ENCODE measurements at regions not wholly inside any gene's neighbourhood (a gene's known extent, or its start where the extent isn't known, plus 50 kb on each side); places are given as distances from the start of the nearest gene placed in this dataset.

GRCh38 chr7:156160811-156161210, 348.5 kb upstream of the SHH start (continued):
- TF ChIP-seq SNAPC4 (CRISPR knock-in tag; IDR thresholded peaks at IDR 0.05) (no peak), KLF12 (CRISPR knock-in tag; IDR thresholded peaks at IDR 0.05; ENCODE audit: borderline replicate concordance) (no peak), ZNF292 (CRISPR knock-in tag; IDR thresholded peaks at IDR 0.05; ENCODE audit: borderline replicate concordance, low read depth) (no peak), NCOA1 (CRISPR knock-in tag; IDR thresholded peaks at IDR 0.05) (no peak)

- FAIRE-seq (no peak), ATAC-seq (no peak), DNase-seq (ENCODE audit: low spot score) (no peak)
- Histone ChIP-seq H3K9me3 (ENCODE audit: low read length) (no peaks in the 10 kb centered on the region), H3K36me3 (replicated peaks in 1 of 2; ENCODE audit: control insufficient read depth in 1 of 2, insufficient read depth in 2 of 2, low read length in 2 of 2) (no peaks in the 10 kb centered on the region), H2AFZ (ENCODE audit: low read length) (no peak overlapping the region), H3K79me2 (ENCODE audit: insufficient read depth, low read length) (no peaks in the 10 kb centered on the region), H3K4me3 (replicated peaks in 1 of 3; ENCODE audit: insufficient read depth in 1 of 3, low read depth in 2 of 3, low read length in 3 of 3) (no peak overlapping the region), H4K20me1 (ENCODE audit: insufficient read depth, low read length) (no peaks in the 10 kb centered on the region), H3K9ac (ENCODE audit: insufficient read depth, low read depth, low read length) (no peak overlapping the region), H3K27ac (ENCODE audit: extremely low read length, insufficient read depth, low read length) (no peak overlapping the region), H3K4me1 (ENCODE audit: insufficient read depth, low read length) (no peaks in the 10 kb centered on the region), H3K4me2 (ENCODE audit: low read depth, low read length) (no peak overlapping the region), H3K27me3 (ENCODE audit: control insufficient read depth in 1 of 2, insufficient read depth in 2 of 2, low read length in 2 of 2) (peaks cover 2 to 37% of the 10 kb centered on the region in 2 experiments; a peak in 3 of 5 replicates)
- no TSS peak for BruUV-seq (replicated peaks)
- POLR2A ChIA-PET: no interaction called here
- 1% methylated on average over 7 of the region's 11 CpGs for WGBS (ENCODE audit: low lambda C conversion rate)
- CTCF ChIA-PET (ENCODE audit: low intra/inter-chr PET ratio, low total read pairs): no interaction called here
- in situ Hi-C loops (cut with HindIII; ENCODE audit: extremely low pct_ligation_motif_present, low pct_unique_long_range_greater_than_20kb) (loop anchor here (5.0 kb wide), 1 partner anchor 341 kb away; no protein-coding TSS in a partner anchor), intact Hi-C loops (cut with micrococcal nuclease; ENCODE audit: unreplicated experiment) (no loop called here)
- no peak for TF ChIP-seq YY1 (IDR thresholded peaks at IDR 0.05; ENCODE audit: insufficient read depth, insufficient replicate concordance, low read depth, low read length)
- no peak for TF ChIP-seq ZNF468 (CRISPR knock-in tag; IDR thresholded peaks at IDR 0.05)
- TF ChIP-seq ZNF772 (CRISPR knock-in tag; IDR thresholded peaks at IDR 0.05): no peak
- no peak for TF ChIP-seq RAD51 (IDR thresholded peaks at IDR 0.05; ENCODE audit: borderline replicate concordance)
- TF ChIP-seq ZNF33B (CRISPR knock-in tag; IDR thresholded peaks at IDR 0.05): no peak
- no peak for TF ChIP-seq NFE2 (CRISPR knock-in tag; IDR thresholded peaks at IDR 0.05)
- TF ChIP-seq RERE (CRISPR knock-in tag; IDR thresholded peaks at IDR 0.05; ENCODE audit: low read depth): no peak
- TF ChIP-seq ZNF639 (CRISPR knock-in tag; conservative IDR thresholded peaks at IDR 0.05): no peak
- TF ChIP-seq TOPORS (CRISPR knock-in tag; IDR thresholded peaks at IDR 0.05): no peak
Measured at GRCh38 chr7:156158693-156159092, 346.4 kb upstream of the SHH start.

Data from HepG2 (cell line).